Astrocyte of the spinal cord (primary cell): ENCODE measurements at regions not wholly inside any gene's neighbourhood (a gene's known extent, or its start where the extent isn't known, plus 50 kb on each side); places are given as distances from the start of the nearest gene placed in this dataset.

Experiments used
- DNase-seq: peaks from one replicate; pipeline ENCODE4 v3.0.0; 2011; ENCODE audit warnings: low read depth, low spot score
- H3K4me3 ChIP-seq: 2 replicates; pipeline ENCODE4 v1.5.1; 2011; ENCODE audit warnings: low read depth, mild to moderate bottlenecking, low read length, moderate library complexity
- CTCF ChIP-seq: IDR thresholded peaks from 2 replicates; pipeline ENCODE4 v1.5.1; 2012; ENCODE audit warnings: low read depth, mild to moderate bottlenecking, low read length, inconsistent platforms
- in situ Hi-C: cut with HindIII; loops from 2 replicates; pipeline ENCODE4 v1.10.0; 2017; ENCODE audit warnings: low sequenced_read_pairs

GRCh38 chr2:234565201-234565600, 68.3 kb upstream of the ARL4C start:
- DNase-seq, result no peak
- no peak overlapping the region for H3K4me3 ChIP-seq
- TF ChIP-seq CTCF, result no peak
- in situ Hi-C loops, result no loop called here

- H3K4me3 ChIP-seq, result no peak overlapping the region
- in situ Hi-C loops, result no loop called here
- DNase-seq, result peak; percentile 74
- TF ChIP-seq CTCF, result peak; percentile 44
These were observed 67.8 kb upstream of the ARL4C start for GRCh38 chr2:234564699-234565098.

GRCh38 chr2:234559609-234560008, 62.7 kb upstream of the ARL4C start:
- TF ChIP-seq CTCF, result no peak
- H3K4me3 ChIP-seq, result no peak overlapping the region
- no peak for DNase-seq
- in situ Hi-C loops, result loop anchor here (10.0 kb wide), 1 partner anchor 555 kb away; no protein-coding TSS in a partner anchor

- in situ Hi-C loops, result loop anchor here (10.0 kb wide), 1 partner anchor 556 kb away; no protein-coding TSS in a partner anchor
- H3K4me3 ChIP-seq, result no peak overlapping the region
- no peak for DNase-seq
- TF ChIP-seq CTCF, result peak; percentile 2
These were observed 61.8 kb upstream of the ARL4C start for GRCh38 chr2:234558642-234559041.

- in situ Hi-C loops, result loop anchor here (10.0 kb wide), 1 partner anchor 558 kb away; no protein-coding TSS in a partner anchor
- peak; percentile 52 for DNase-seq
These were observed 60.1 kb upstream of the ARL4C start for GRCh38 chr2:234556848-234557573.

GRCh38 chr2:234555616-234556249, 58.9 kb upstream of the ARL4C start:
- TF ChIP-seq CTCF, result no peak
- peak; percentile 84 for DNase-seq
- in situ Hi-C loops, result loop anchor here (10.0 kb wide), 1 partner anchor 559 kb away; no protein-coding TSS in a partner anchor
- H3K4me3 ChIP-seq, result no peak overlapping the region

More at GRCh38 chr2:234556848-234557573, 60.1 kb upstream of the ARL4C start:
- no peak for TF ChIP-seq CTCF
- no peak overlapping the region for H3K4me3 ChIP-seq
